Spleen (tissue), 11 donors: ENCODE measurements at regions not wholly inside any gene's neighbourhood (a gene's known extent, or its start where the extent isn't known, plus 50 kb on each side); places are given as distances from the start of the nearest gene placed in this dataset.

Experiments
- DNase-seq: peaks from one replicate; pipeline ENCODE4 v3.0.0-alpha.2; 2020
- H3K27ac ChIP-seq, 8 donors: fragments of 200-600 bp; sonication (generic) in 7 of 8; 1 replicate in 4 of 8; 2 replicates in 4 of 8; pipeline versions ENCODE4 v1.5.0 to v1.8.0; 2016 to 2021; ENCODE audit warnings: inconsistent platforms in 4 of 8, mild to moderate bottlenecking in 4 of 8, moderate library complexity in 1 of 8
- H3K27me3 ChIP-seq, 7 donors: fragments of 200-600 bp; sonication (generic) in 6 of 7; replicated peaks in 1 of 7; 1 replicate in 4 of 7; 2 replicates in 3 of 7; pipeline versions ENCODE4 v1.5.0 to v1.8.0; 2016 to 2021; ENCODE audit warnings: inconsistent platforms in 3 of 7, mild to moderate bottlenecking in 1 of 7
- H3K36me3 ChIP-seq, 6 donors: fragments of 200-600 bp; sonication (generic) in 5 of 6; 1 replicate in 4 of 6; 2 replicates in 2 of 6; pipeline versions ENCODE4 v1.5.0 to v1.8.0; 2016 to 2021; ENCODE audit warnings: inconsistent platforms in 2 of 6
- H3K4me1 ChIP-seq, 6 donors: fragments of 200-600 bp; sonication (generic) in 5 of 6; 1 replicate in 3 of 6; 2 replicates in 3 of 6; pipeline versions ENCODE4 v1.5.0 to v1.8.0; 2016 to 2021; ENCODE audit warnings: inconsistent platforms in 3 of 6
- H3K4me3 ChIP-seq, 8 donors: fragments of 200-600 bp; sonication (generic) in 7 of 8; 1 replicate in 4 of 8; 2 replicates in 4 of 8; pipeline versions ENCODE4 v1.5.0 to v1.8.0; 2016 to 2021; ENCODE audit warnings: inconsistent platforms in 4 of 8, mild to moderate bottlenecking in 4 of 8, moderate library complexity in 2 of 8
- H3K9me3 ChIP-seq, 8 donors: fragments of 200-600 bp; sonication (generic) in 7 of 8; 1 replicate in 4 of 8; 2 replicates in 4 of 8; pipeline versions ENCODE4 v1.5.0 to v1.8.0; 2016 to 2021; ENCODE audit warnings: inconsistent platforms in 4 of 8
- POLR2A ChIP-seq, 3 donors: fragments of 450-650 bp; IDR thresholded peaks; one replicate each; pipeline ENCODE4 v1.5.1; 2017; ENCODE audit warnings: antibody characterized with exemption in 3 of 3, mild to moderate bottlenecking in 1 of 3
- POLR2AphosphoS5 ChIP-seq, 3 donors: sonication (generic); formaldehyde crosslinking; IDR thresholded peaks; one replicate each; pipeline ENCODE4 v1.5.1; 2017; ENCODE audit warnings: antibody characterized with exemption in 3 of 3
- WGBS, 5 donors: extraction: QIAGEN DNeasy Blood & Tissue Kit in 3 of 5; methylation state at CpG; one replicate each; pipeline versions ENCODE4 v1.1.5 to v1.1.7; 2013 to 2018; 5-methylcytosine and 5-hydroxymethylcytosine counted together
- intact Hi-C: fragments of 100-400 bp; cut with DNase I; formaldehyde crosslinking; loops from one replicate; pipeline ENCODE4 v1.15.0; 2023; ENCODE audit warnings: low total_unique reads
- TF ChIP-seq, protein P1 (sequence below), 11 experiments: fragments of 200-600 bp in 7 of 11; fragments of 450-650 bp in 4 of 11; sonication (generic) in 4 of 11; IDR thresholded peaks in 8 of 11; conservative IDR thresholded peaks in 3 of 11; 1 replicate in 7 of 11; 2 replicates in 4 of 11; pipeline versions ENCODE4 v1.4.0 to v1.8.0; 2016 to 2021; ENCODE audit warnings: antibody characterized with exemption in 11 of 11, inconsistent platforms in 4 of 11, mild to moderate bottlenecking in 1 of 11
- donor health status: healthy with polysubstance abuse.
- donor health status: DM: no; HTN: no; CAD: no; lungs with moderate emphysema.
- donor health status: DM: no; HTN: no; CAD: no.
- donor health status: Bipolar disorder and iron deficiency.
- donor health status: healthy.
- donor health status: DM: no; HTN: no; CAD: no.
- donor health status: DM: yes; HTN: yes; CAD: no.

DNA sequence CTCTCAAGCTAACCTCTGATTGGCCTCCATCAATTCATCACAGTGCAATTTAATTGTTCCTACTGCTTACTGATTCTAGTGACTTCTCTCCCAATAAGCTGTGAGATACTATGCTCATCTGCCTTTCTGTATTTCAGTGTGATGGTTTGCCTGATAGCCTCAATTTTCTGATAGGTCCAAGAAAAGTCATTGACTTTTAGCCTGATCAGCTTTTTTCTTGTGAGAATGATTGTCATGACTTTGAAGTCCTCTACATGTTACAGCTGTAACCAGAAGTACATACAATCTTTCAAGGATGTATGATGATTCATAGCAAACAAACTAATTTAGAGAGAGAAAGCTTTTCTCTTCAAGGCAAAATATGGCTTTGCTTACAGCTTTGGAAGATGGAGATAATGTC, 463.8 kb upstream of the CNTN3 start:
- no peak overlapping the region for H3K27ac ChIP-seq
- no peaks in the 10 kb centered on the region for H3K4me1 ChIP-seq
- DNase-seq = no peak
- H3K27me3 ChIP-seq = no peaks in the 10 kb centered on the region
- H3K9me3 ChIP-seq = peaks cover 0 to 25% (median 7%) of the 10 kb centered on the region in 8 donors
- H3K4me3 ChIP-seq = no peak overlapping the region
- no peaks in the 10 kb centered on the region for H3K36me3 ChIP-seq
- TF ChIP-seq POLR2A (IDR thresholded peaks at IDR 0.05) = no peak
- TF ChIP-seq, protein P1, sequence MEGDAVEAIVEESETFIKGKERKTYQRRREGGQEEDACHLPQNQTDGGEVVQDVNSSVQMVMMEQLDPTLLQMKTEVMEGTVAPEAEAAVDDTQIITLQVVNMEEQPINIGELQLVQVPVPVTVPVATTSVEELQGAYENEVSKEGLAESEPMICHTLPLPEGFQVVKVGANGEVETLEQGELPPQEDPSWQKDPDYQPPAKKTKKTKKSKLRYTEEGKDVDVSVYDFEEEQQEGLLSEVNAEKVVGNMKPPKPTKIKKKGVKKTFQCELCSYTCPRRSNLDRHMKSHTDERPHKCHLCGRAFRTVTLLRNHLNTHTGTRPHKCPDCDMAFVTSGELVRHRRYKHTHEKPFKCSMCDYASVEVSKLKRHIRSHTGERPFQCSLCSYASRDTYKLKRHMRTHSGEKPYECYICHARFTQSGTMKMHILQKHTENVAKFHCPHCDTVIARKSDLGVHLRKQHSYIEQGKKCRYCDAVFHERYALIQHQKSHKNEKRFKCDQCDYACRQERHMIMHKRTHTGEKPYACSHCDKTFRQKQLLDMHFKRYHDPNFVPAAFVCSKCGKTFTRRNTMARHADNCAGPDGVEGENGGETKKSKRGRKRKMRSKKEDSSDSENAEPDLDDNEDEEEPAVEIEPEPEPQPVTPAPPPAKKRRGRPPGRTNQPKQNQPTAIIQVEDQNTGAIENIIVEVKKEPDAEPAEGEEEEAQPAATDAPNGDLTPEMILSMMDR (IDR thresholded peaks at IDR 0.05 in 8 of 11, conservative IDR thresholded peaks at IDR 0.05 in 3 of 11) = no peak
- intact Hi-C loops = no loop called here

DNA sequence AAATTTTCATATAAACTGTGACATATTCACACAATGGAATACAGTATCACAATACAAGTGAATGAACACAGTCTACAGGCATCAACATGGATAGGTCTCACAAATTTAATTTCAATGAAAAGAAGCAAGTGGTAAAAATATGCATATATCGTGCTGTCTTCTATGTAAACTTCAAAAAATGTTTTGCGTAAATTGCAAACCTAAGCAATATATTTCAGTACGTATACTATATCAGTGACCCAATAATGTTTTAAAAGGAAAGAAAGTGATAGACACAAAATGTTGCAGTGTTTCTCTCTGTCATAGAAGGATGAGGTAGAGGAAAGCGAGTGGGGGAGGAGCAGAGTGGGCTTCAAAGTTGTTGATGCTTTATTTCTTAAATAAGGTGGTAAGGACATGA, 468.4 kb upstream of the CNTN3 start:
- Histone ChIP-seq H3K4me1 (no peaks in the 10 kb centered on the region), H3K36me3 (no peaks in the 10 kb centered on the region), H3K9me3 (peaks cover 0 to 18% (median 4%) of the 10 kb centered on the region in 8 donors), H3K27me3 (no peaks in the 10 kb centered on the region), H3K4me3 (no peak overlapping the region), H3K27ac (no peak overlapping the region)
- WGBS, 5 donors = 85 to 92% (median 90%) methylated on average over 4 of the region's 4 CpGs
- no peak for TF ChIP-seq POLR2AphosphoS5 (IDR thresholded peaks at IDR 0.05)
- TF ChIP-seq, protein P1 (IDR thresholded peaks at IDR 0.05 in 8 of 11, conservative IDR thresholded peaks at IDR 0.05 in 3 of 11) = no peak
- no peak for TF ChIP-seq POLR2A (IDR thresholded peaks at IDR 0.05)
- intact Hi-C loops = no loop called here
- no peak for DNase-seq

DNA sequence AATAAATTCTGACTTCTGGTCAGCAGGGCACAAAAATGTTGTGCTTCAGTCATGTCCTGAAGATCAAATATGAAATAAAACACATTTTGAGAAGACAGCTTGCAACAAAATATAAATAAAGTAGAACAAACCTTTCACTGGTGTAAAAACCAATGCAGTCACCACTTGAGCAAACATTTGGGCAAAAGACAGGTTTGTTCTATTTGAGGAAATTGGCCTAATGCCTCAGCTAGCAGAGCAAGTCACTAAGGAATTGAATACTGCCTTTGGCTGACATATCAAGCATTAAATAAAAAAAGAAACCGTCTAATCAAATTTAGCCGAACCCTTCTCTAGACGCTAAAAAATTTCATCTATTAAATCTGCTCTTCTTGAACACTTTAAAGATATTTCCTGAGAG, 475.4 kb upstream of the CNTN3 start:
- no peak overlapping the region for H3K4me3 ChIP-seq
- no peaks in the 10 kb centered on the region for H3K4me1 ChIP-seq
- DNase-seq = no peak
- intact Hi-C loops = no loop called here
- TF ChIP-seq POLR2A (IDR thresholded peaks at IDR 0.05) = no peak
- no peak for TF ChIP-seq POLR2AphosphoS5 (IDR thresholded peaks at IDR 0.05)
- TF ChIP-seq, protein P1 (IDR thresholded peaks at IDR 0.05 in 8 of 11, conservative IDR thresholded peaks at IDR 0.05 in 3 of 11) = no peak
- H3K27ac ChIP-seq = no peak overlapping the region
- H3K9me3 ChIP-seq = peaks cover 0 to 13% (median 2%) of the 10 kb centered on the region in 8 donors
- no peaks in the 10 kb centered on the region for H3K36me3 ChIP-seq
- WGBS, 5 donors = 89 to 96% (median 94%) methylated on average over 3 of the region's 3 CpGs
- H3K27me3 ChIP-seq = no peaks in the 10 kb centered on the region

DNA sequence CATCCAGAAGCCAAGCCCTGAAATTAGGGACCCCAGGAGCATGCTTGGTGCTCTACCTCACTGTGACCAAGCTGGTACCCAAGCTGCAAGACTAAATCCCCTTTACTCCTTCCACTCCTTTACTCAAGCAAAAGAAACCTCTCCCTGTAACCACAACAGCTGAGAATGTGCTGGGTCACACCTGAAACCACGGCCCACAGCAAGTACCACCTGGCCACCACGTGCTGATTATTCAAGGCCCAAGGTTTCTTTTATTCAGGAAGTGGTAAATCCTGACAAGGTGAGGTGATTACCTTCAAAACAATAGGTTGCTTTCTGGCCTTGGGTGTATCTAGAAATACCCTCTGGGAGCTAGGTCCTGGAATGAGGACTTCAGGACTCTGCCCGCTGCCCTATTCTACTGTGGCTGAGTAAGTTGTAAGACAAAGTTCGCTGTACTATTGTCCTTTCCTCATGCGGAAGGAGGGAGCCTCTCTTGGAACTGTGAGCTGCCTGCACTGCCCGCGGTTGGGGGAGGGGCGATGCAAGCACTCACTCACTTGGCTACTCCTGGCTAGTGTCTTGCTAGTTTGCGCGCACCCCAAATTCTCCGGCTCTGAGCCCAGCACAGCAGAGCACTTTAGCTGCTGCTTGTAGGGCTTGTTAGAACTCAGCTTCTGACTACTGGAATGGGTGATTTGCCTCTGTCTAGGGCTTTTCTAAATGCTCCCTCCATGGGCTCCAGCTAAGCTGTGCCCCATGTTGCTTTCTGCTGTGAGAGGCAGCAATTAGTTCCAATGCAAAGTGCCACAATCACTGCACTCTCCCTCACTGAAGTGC, 487.1 kb upstream of the CNTN3 start:
- no peak overlapping the region for H3K27ac ChIP-seq
- no peak overlapping the region for H3K4me3 ChIP-seq
- WGBS, 5 donors = 51 to 61% (median 54%) methylated on average over 11 of the region's 11 CpGs
- peaks cover 0 to 35% (median 19%) of the 10 kb centered on the region in 8 donors for H3K9me3 ChIP-seq
- H3K27me3 ChIP-seq = no peaks in the 10 kb centered on the region
- TF ChIP-seq, protein P1 (IDR thresholded peaks at IDR 0.05 in 8 of 11, conservative IDR thresholded peaks at IDR 0.05 in 3 of 11) = no peak
- TF ChIP-seq POLR2AphosphoS5 (IDR thresholded peaks at IDR 0.05) (no peak), POLR2A (IDR thresholded peaks at IDR 0.05) (no peak)
- no peaks in the 10 kb centered on the region for H3K36me3 ChIP-seq
- intact Hi-C loops = no loop called here
- DNase-seq = no peak
- H3K4me1 ChIP-seq = no peaks in the 10 kb centered on the region
